IMR-90 (cell line): ENCODE measurements at regions not wholly inside any gene's neighbourhood (a gene's known extent, or its start where the extent isn't known, plus 50 kb on each side); places are given as distances from the start of the nearest gene placed in this dataset.

Experiments
- ATAC-seq: fragments of 200-7000 bp; cut with Tn5 transposase; 2 replicates; pipeline ENCODE4 v1.9.1; 2020; ENCODE audit warnings: low read depth, mild to moderate bottlenecking, moderate library complexity
- BruUV-seq: library from RNA; stranded (reverse); fragments of 400-500 nt; replicated peaks from 2 replicates; lab custom pipeline; 2021; lab: Mats Ljungman, UMichigan
- CTCF ChIA-PET: fragments of 300-600 bp; formaldehyde crosslinking; extraction: SDS; loops from one replicate; lab custom pipeline; 2021; ENCODE audit warnings: antibody characterized with exemption; lab: Yijun Ruan, JAX
- POLR2A ChIA-PET: fragments of 300-600 bp; sonication (Branson Sonifier 250); formaldehyde crosslinking; loops from one replicate; lab custom pipeline; 2022; ENCODE audit warnings: antibody characterized with exemption; ENCODE audit not compliant: unreplicated experiment; lab: Charles Lee
- DNase-seq: peaks from one replicate; pipeline ENCODE4 v3.0.0; 2013
- H2AFZ ChIP-seq: replicated peaks from 2 replicates; pipeline ENCODE3; 2013; ENCODE audit warnings: low read length, mild to moderate bottlenecking; ENCODE audit not compliant: poor library complexity
- H2AK5ac ChIP-seq: 2 replicates; pipeline ENCODE4 v1.6.1; 2013; ENCODE audit warnings: low read depth, low read length, inconsistent platforms
- H2AK9ac ChIP-seq: replicated peaks from 2 replicates; pipeline ENCODE3; 2013; ENCODE audit warnings: mild to moderate bottlenecking, low read depth, low read length, moderate library complexity; ENCODE audit not compliant: poor library complexity
- H2BK120ac ChIP-seq: 2 replicates; pipeline ENCODE4 v1.6.1; 2013; ENCODE audit warnings: low read depth, low read length, inconsistent platforms
- H2BK15ac ChIP-seq: 3 replicates; pipeline ENCODE4 v1.6.1; 2013; ENCODE audit warnings: low read depth, low read length, inconsistent platforms
- H2BK20ac ChIP-seq: 2 replicates; pipeline ENCODE4 v1.6.1; 2013; ENCODE audit warnings: low read depth, mild to moderate bottlenecking, inconsistent platforms, low read length, moderate library complexity
- H2BK5ac ChIP-seq: 2 replicates; pipeline ENCODE4 v1.6.1; 2013; ENCODE audit warnings: mild to moderate bottlenecking, low read depth, low read length, inconsistent platforms; ENCODE audit not compliant: poor library complexity, severe bottlenecking
- H3K14ac ChIP-seq: replicated peaks from 2 replicates; pipeline ENCODE4 v1.6.1; 2013; ENCODE audit warnings: low read depth, low read length, inconsistent platforms
- H3K18ac ChIP-seq: 2 replicates; pipeline ENCODE4 v1.6.1; 2013; ENCODE audit warnings: low read depth, low read length, control low read depth
- H3K23ac ChIP-seq: 2 replicates; pipeline ENCODE4 v1.6.1; 2013; ENCODE audit warnings: low read depth, low read length, inconsistent platforms
- H3K27ac ChIP-seq: 2 replicates; pipeline ENCODE4 v1.5.1; 2013; ENCODE audit warnings: mild to moderate bottlenecking, control low read depth, low read length; ENCODE audit not compliant: insufficient read depth
- H3K27me3 ChIP-seq: 2 replicates; pipeline ENCODE4 v1.6.1; 2013; ENCODE audit warnings: low read length; ENCODE audit not compliant: control insufficient read depth, insufficient read depth
- H3K36me3 ChIP-seq: 2 replicates; pipeline ENCODE4 v1.6.1; 2013; ENCODE audit warnings: low read length, mixed read lengths; ENCODE audit not compliant: control insufficient read depth, insufficient read depth
- H3K4ac ChIP-seq: 2 replicates; pipeline ENCODE4 v1.6.1; 2013; ENCODE audit warnings: low read depth, low read length, inconsistent platforms
- H3K4me1 ChIP-seq: 2 replicates; pipeline ENCODE4 v1.6.1; 2013; ENCODE audit warnings: low read length, mixed read lengths; ENCODE audit not compliant: control insufficient read depth, insufficient read depth
- H3K4me2 ChIP-seq: 2 replicates; pipeline ENCODE4 v1.6.1; 2013; ENCODE audit warnings: low read depth, mild to moderate bottlenecking, control low read depth, low read length, moderate library complexity
- H3K4me3 ChIP-seq: 2 replicates; pipeline ENCODE4 v1.5.1; 2013; ENCODE audit warnings: low read depth, mild to moderate bottlenecking, control low read depth, low read length, moderate library complexity; ENCODE audit not compliant: insufficient read depth
- H3K56ac ChIP-seq: 2 replicates; pipeline ENCODE4 v1.6.1; 2013; ENCODE audit warnings: low read length, inconsistent platforms; ENCODE audit not compliant: insufficient read depth; ENCODE audit errors: extremely low read depth
- H3K79me1 ChIP-seq, 2 experiments: 2 replicates each; pipeline ENCODE4 v1.6.1; 2013; ENCODE audit warnings: low read length in 2 of 2, inconsistent platforms in 1 of 2, low read depth in 1 of 2
- H3K9ac ChIP-seq: 2 replicates; pipeline ENCODE4 v1.6.1; 2013; ENCODE audit warnings: low read depth, low read length, control low read depth
- H3K9me1 ChIP-seq: 2 replicates; pipeline ENCODE4 v1.6.1; 2013; ENCODE audit warnings: low read length, inconsistent platforms; ENCODE audit not compliant: insufficient read depth
- H3K9me3 ChIP-seq: 2 replicates; pipeline ENCODE4 v1.6.1; 2013; ENCODE audit warnings: low read length; ENCODE audit not compliant: control insufficient read depth, insufficient read depth
- H4K20me1 ChIP-seq: 2 replicates; pipeline ENCODE4 v1.6.1; 2013; ENCODE audit warnings: low read length, inconsistent platforms; ENCODE audit not compliant: insufficient read depth
- H4K5ac ChIP-seq: 2 replicates; pipeline ENCODE4 v1.6.1; 2013; ENCODE audit warnings: mild to moderate bottlenecking, low read depth, low read length, control low read depth
- H4K8ac ChIP-seq, 2 experiments: 2 replicates each; pipeline ENCODE4 v1.6.1; 2013; ENCODE audit warnings: low read depth in 2 of 2, low read length in 2 of 2, control low read depth in 1 of 2, inconsistent platforms in 1 of 2
- H4K91ac ChIP-seq: 2 replicates; pipeline ENCODE4 v1.6.1; 2013; ENCODE audit warnings: low read depth, low read length, inconsistent platforms; ENCODE audit not compliant: insufficient read depth
- BHLHE40 ChIP-seq: fragments of 150-350 bp; IDR thresholded peaks from 2 replicates; pipeline ENCODE4 v1.6.1; 2016; ENCODE audit warnings: mild to moderate bottlenecking, low read depth, low read length
- CEBPB ChIP-seq: IDR thresholded peaks from 2 replicates; pipeline ENCODE4 v1.6.1; 2012; ENCODE audit warnings: low read depth, low read length, improper control_type of control experiment
- CHD1 ChIP-seq: IDR thresholded peaks from 2 replicates; pipeline ENCODE4 v1.6.1; 2012; ENCODE audit warnings: low read depth, low read length, improper control_type of control experiment
- CTCF ChIP-seq: conservative IDR thresholded peaks from 2 replicates; pipeline ENCODE4 v1.5.1; 2012; ENCODE audit warnings: mild to moderate bottlenecking, low read depth, low read length, improper control_type of control experiment
- ELK1 ChIP-seq: fragments of 150-350 bp; IDR thresholded peaks from 2 replicates; pipeline ENCODE4 v1.6.1; 2016; ENCODE audit warnings: low read depth, mild to moderate bottlenecking, low read length, moderate library complexity, borderline replicate concordance
- FOS ChIP-seq: fragments of 150-350 bp; IDR thresholded peaks from 2 replicates; pipeline ENCODE4 v1.6.1; 2016; ENCODE audit warnings: low read depth, low read length
- MAFK ChIP-seq: IDR thresholded peaks from 2 replicates; pipeline ENCODE4 v1.6.1; 2012; ENCODE audit warnings: low read depth, low read length, improper control_type of control experiment
- MAZ ChIP-seq: IDR thresholded peaks from 2 replicates; pipeline ENCODE4 v1.6.1; 2012; ENCODE audit warnings: low read depth, mild to moderate bottlenecking, low read length, improper control_type of control experiment, moderate library complexity, borderline replicate concordance
- MXI1 ChIP-seq: IDR thresholded peaks from 2 replicates; pipeline ENCODE4 v1.6.1; 2012; ENCODE audit warnings: low read depth, mild to moderate bottlenecking, low read length, moderate library complexity, borderline replicate concordance
- NFE2L2 ChIP-seq: fragments of 150-350 bp; IDR thresholded peaks from 2 replicates; pipeline ENCODE4 v1.6.1; 2016; ENCODE audit warnings: low read depth, mild to moderate bottlenecking, low read length
- POLR2A ChIP-seq: IDR thresholded peaks from 2 replicates; pipeline ENCODE4 v1.6.1; 2012; ENCODE audit warnings: mild to moderate bottlenecking, low read depth, low read length
- RAD21 ChIP-seq: IDR thresholded peaks from 2 replicates; pipeline ENCODE4 v1.6.1; 2012; ENCODE audit warnings: low read length, improper control_type of control experiment
- RCOR1 ChIP-seq: IDR thresholded peaks from 2 replicates; pipeline ENCODE4 v1.6.1; 2012; ENCODE audit warnings: mild to moderate bottlenecking, low read length, improper control_type of control experiment; ENCODE audit not compliant: insufficient replicate concordance
- RFX5 ChIP-seq: IDR thresholded peaks from 2 replicates; pipeline ENCODE4 v1.8.0; 2012; ENCODE audit warnings: low read depth, mild to moderate bottlenecking, low read length, moderate library complexity
- SMC3 ChIP-seq: fragments of 150-350 bp; IDR thresholded peaks from 2 replicates; pipeline ENCODE4 v1.6.1; 2016; ENCODE audit warnings: low read depth, mild to moderate bottlenecking, antibody characterized with exemption, low read length, moderate library complexity
- USF2 ChIP-seq: fragments of 150-350 bp; IDR thresholded peaks from 2 replicates; pipeline ENCODE4 v1.6.1; 2017; ENCODE audit warnings: mild to moderate bottlenecking, antibody characterized with exemption, low read length, low read depth
- WGBS, 2 experiments: methylation state at CpG; one replicate each; pipeline versions ENCODE4 v1.1.5 to v1.1.7; 2013; ENCODE audit warnings: missing lambda C conversion rate in 2 of 2; ENCODE audit not compliant: insufficient read length in 1 of 2; ENCODE audit errors: extremely low coverage in 2 of 2; 5-methylcytosine and 5-hydroxymethylcytosine counted together
- dilution Hi-C: fragments of 300-500 bp; cut with HindIII; formaldehyde crosslinking; loops from one replicate; pipeline ENCODE4 v1.14.3; 2018; ENCODE audit warnings: low sequenced_read_pairs; ENCODE audit not compliant: unreplicated experiment
- in situ Hi-C: fragments of 300-500 bp; cut with MboI; formaldehyde crosslinking; loops from 3 replicates; pipeline ENCODE4 v1.14.3; 2019; ENCODE audit warnings: low sequenced_read_pairs, inconsistent platforms, mixed read lengths
- intact Hi-C: fragments of 100-400 bp; cut with micrococcal nuclease; formaldehyde crosslinking; loops from 2 replicates; pipeline ENCODE4 v1.10.0; 2022

DNA sequence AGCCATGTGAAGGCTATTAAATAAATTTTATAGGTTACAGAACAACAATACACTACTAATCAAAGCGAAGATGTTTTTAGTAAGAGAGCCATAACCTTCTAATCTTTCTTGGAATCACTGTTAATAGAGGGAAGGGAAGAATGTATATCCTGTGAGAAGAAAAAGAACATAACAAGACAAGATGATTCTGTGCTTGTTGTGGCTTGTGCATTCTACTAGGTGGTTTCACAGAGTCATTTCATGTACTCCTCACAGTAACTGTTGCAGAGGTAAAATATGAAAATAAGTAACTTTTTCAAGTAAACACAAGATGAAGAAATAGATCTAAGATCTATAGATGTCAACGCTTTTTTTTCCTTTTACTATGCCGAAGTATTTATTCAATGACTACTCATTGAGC is 116.9 kb upstream of the FAM83B start:
- Histone ChIP-seq H3K4me2 (no peak overlapping the region), H2BK5ac (no peak overlapping the region), H2BK15ac (no peak overlapping the region), H3K79me1 (no peaks in the 10 kb centered on the region), H3K27ac (no peak overlapping the region), H2AK5ac (no peak overlapping the region), H4K20me1 (no peaks in the 10 kb centered on the region), H3K14ac (no peak overlapping the region), H2AK9ac (no peak overlapping the region), H3K4ac (no peak overlapping the region), H3K23ac (no peak overlapping the region), H3K9me1 (no peaks in the 10 kb centered on the region), H3K9ac (no peak overlapping the region), H3K4me1 (no peaks in the 10 kb centered on the region), H3K27me3 (no peaks in the 10 kb centered on the region), H2AFZ (no peak overlapping the region), H3K4me3 (no peak overlapping the region), H2BK120ac (no peak overlapping the region), H3K18ac (no peak overlapping the region), H4K8ac (no peak overlapping the region), H2BK20ac (no peak overlapping the region), H3K36me3 (no peaks in the 10 kb centered on the region), H3K56ac (no peak overlapping the region), H4K91ac (no peak overlapping the region), H3K9me3 (no peaks in the 10 kb centered on the region; the same call in 1 of the 2 replicates), H4K5ac (no peak overlapping the region)
- TF ChIP-seq MAZ (no peak), USF2 (no peak), MXI1 (no peak), SMC3 (no peak), RFX5 (no peak), NFE2L2 (no peak), MAFK (no peak), RCOR1 (no peak), POLR2A (no peak), BHLHE40 (no peak), ELK1 (no peak), FOS (no peak), RAD21 (no peak), CHD1 (no peak), CTCF (no peak), CEBPB (no peak)
- DNase-seq (no peak), ATAC-seq (no peak)
- WGBS, 2 experiments, result no CpG with 5 or more reads among the region's 3 CpGs
- in situ Hi-C loops (no loop called here), dilution Hi-C loops (no loop called here), intact Hi-C loops (no loop called here)
- BruUV-seq, result no TSS peak
- POLR2A ChIA-PET, result no interaction called here
- CTCF ChIA-PET, result no interaction called here
